ENCODE measurements at regions not wholly inside any gene's neighbourhood (a gene's known extent, or its start where the extent isn't known, plus 50 kb on each side); places are given as distances from the start of the nearest gene placed in this dataset.

DNA sequence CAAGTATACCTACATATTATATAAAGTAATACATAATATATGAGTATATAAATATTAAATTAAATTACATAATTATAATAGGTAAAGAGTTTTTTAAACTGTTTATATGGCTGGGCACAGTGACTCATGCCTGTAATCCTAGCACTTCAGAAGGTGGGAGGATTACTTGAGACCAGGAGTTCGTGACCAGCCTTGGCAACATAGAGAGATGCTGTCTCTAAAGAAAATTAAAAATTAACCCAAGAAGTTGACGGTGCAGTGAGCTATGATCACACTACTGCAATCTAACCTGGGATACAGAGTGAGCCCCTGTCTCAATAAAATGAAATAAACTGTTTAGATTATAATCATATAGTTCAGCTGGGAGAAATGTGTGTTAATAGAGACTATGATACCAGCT lies 363.0 kb downstream of the DDX10 start:
- TF ChIP-seq, protein P1, sequence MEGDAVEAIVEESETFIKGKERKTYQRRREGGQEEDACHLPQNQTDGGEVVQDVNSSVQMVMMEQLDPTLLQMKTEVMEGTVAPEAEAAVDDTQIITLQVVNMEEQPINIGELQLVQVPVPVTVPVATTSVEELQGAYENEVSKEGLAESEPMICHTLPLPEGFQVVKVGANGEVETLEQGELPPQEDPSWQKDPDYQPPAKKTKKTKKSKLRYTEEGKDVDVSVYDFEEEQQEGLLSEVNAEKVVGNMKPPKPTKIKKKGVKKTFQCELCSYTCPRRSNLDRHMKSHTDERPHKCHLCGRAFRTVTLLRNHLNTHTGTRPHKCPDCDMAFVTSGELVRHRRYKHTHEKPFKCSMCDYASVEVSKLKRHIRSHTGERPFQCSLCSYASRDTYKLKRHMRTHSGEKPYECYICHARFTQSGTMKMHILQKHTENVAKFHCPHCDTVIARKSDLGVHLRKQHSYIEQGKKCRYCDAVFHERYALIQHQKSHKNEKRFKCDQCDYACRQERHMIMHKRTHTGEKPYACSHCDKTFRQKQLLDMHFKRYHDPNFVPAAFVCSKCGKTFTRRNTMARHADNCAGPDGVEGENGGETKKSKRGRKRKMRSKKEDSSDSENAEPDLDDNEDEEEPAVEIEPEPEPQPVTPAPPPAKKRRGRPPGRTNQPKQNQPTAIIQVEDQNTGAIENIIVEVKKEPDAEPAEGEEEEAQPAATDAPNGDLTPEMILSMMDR (IDR thresholded peaks at IDR 0.05) = no peak
- no peak for TF ChIP-seq POLR2A (IDR thresholded peaks at IDR 0.05)
- TF ChIP-seq EP300 (IDR thresholded peaks at IDR 0.05) = no peak

Data from gastroesophageal sphincter (tissue), 3 donors.